ENCODE measurements at regions not wholly inside any gene's neighbourhood (a gene's known extent, or its start where the extent isn't known, plus 50 kb on each side); places are given as distances from the start of the nearest gene placed in this dataset.

GRCh38 chr1:195608883-195609282 is 999.4 kb downstream of the KCNT2 start:
- TF ChIP-seq POLR2A (IDR thresholded peaks at IDR 0.05) (no peak), CTCF (IDR thresholded peaks at IDR 0.05) (no peak), EP300 (IDR thresholded peaks at IDR 0.05) (no peak)
- no peak overlapping the region for H3K27ac ChIP-seq
- H3K4me3 ChIP-seq: no peak overlapping the region
- no peaks in the 10 kb centered on the region for H3K36me3 ChIP-seq
- peaks cover 0 to 2% (median 0%) of the 10 kb centered on the region in 4 donors for H3K9me3 ChIP-seq
- WGBS, 2 donors: 77 to 84% methylated on average over 1 of the region's 1 CpG
- DNase-seq (ENCODE audit: low spot score in 2 of 2): no peak
- no peaks in the 10 kb centered on the region for H3K27me3 ChIP-seq
- no peaks in the 10 kb centered on the region for H3K4me1 ChIP-seq

- no peak overlapping the region for H3K4me3 ChIP-seq
- TF ChIP-seq POLR2A (IDR thresholded peaks at IDR 0.05): no peak
- H3K4me1 ChIP-seq: no peaks in the 10 kb centered on the region
- no peak for DNase-seq (ENCODE audit: low spot score in 2 of 2)
- no peak overlapping the region for H3K27ac ChIP-seq
- H3K9me3 ChIP-seq: no peaks in the 10 kb centered on the region
- WGBS, 2 donors: 82 to 84% methylated on average over 1 of the region's 1 CpG
- no peaks in the 10 kb centered on the region for H3K36me3 ChIP-seq
- no peaks in the 10 kb centered on the region for H3K27me3 ChIP-seq
Measured at GRCh38 chr1:195606483-195606882, 1001.8 kb downstream of the KCNT2 start.

- TF ChIP-seq POLR2A (IDR thresholded peaks at IDR 0.05) (no peak), CTCF (IDR thresholded peaks at IDR 0.05) (no peak), EP300 (IDR thresholded peaks at IDR 0.05) (no peak)
Measured at GRCh38 chr1:195604287-195604686, 1004.0 kb downstream of the KCNT2 start.

GRCh38 chr1:195597891-195598290 is 1010.3 kb downstream of the KCNT2 start:
- Histone ChIP-seq H3K36me3 (no peaks in the 10 kb centered on the region), H3K27ac (no peak overlapping the region), H3K4me3 (no peak overlapping the region), H3K27me3 (no peaks in the 10 kb centered on the region), H3K4me1 (no peaks in the 10 kb centered on the region), H3K9me3 (no peaks in the 10 kb centered on the region)
- no peak for TF ChIP-seq POLR2A (IDR thresholded peaks at IDR 0.05)
- no peak for TF ChIP-seq EP300 (IDR thresholded peaks at IDR 0.05)
- no peak for TF ChIP-seq CTCF (IDR thresholded peaks at IDR 0.05)
- DNase-seq (ENCODE audit: low spot score in 2 of 2): no peak

More at GRCh38 chr1:195604287-195604686, 1004.0 kb downstream of the KCNT2 start:
- H3K4me1 ChIP-seq: no peaks in the 10 kb centered on the region
- no peak overlapping the region for H3K27ac ChIP-seq
- H3K27me3 ChIP-seq: no peaks in the 10 kb centered on the region
- no peaks in the 10 kb centered on the region for H3K9me3 ChIP-seq
- H3K4me3 ChIP-seq: no peak overlapping the region
- 77 to 89% methylated on average over 1 of the region's 1 CpG for WGBS, 2 donors
- no peaks in the 10 kb centered on the region for H3K36me3 ChIP-seq
- DNase-seq (ENCODE audit: low spot score in 2 of 2): no peak

- no peak overlapping the region for H3K27ac ChIP-seq
- no peak for DNase-seq (ENCODE audit: low spot score in 2 of 2)
- TF ChIP-seq POLR2A (IDR thresholded peaks at IDR 0.05) (no peak), EP300 (IDR thresholded peaks at IDR 0.05) (no peak), CTCF (IDR thresholded peaks at IDR 0.05) (no peak)
- no peak overlapping the region for H3K4me3 ChIP-seq
- H3K4me1 ChIP-seq: no peaks in the 10 kb centered on the region
- WGBS, 2 donors: 58 to 68% methylated on average over 3 of the region's 3 CpGs
- no peaks in the 10 kb centered on the region for H3K36me3 ChIP-seq
- H3K9me3 ChIP-seq: no peaks in the 10 kb centered on the region
- H3K27me3 ChIP-seq: no peaks in the 10 kb centered on the region
Measured at GRCh38 chr1:195594773-195595172, 1013.5 kb downstream of the KCNT2 start.

GRCh38 chr1:195594322-195594721 is 1013.9 kb downstream of the KCNT2 start:
- TF ChIP-seq CTCF (IDR thresholded peaks at IDR 0.05) (no peak), POLR2A (IDR thresholded peaks at IDR 0.05) (no peak), EP300 (IDR thresholded peaks at IDR 0.05) (no peak)
- DNase-seq (ENCODE audit: low spot score in 2 of 2): no peak
- no peak overlapping the region for H3K4me3 ChIP-seq
- H3K4me1 ChIP-seq: no peaks in the 10 kb centered on the region
- H3K27ac ChIP-seq: no peak overlapping the region
- no peaks in the 10 kb centered on the region for H3K27me3 ChIP-seq
- no peaks in the 10 kb centered on the region for H3K36me3 ChIP-seq
- WGBS, 2 donors: 90 to 96% methylated on average over 2 of the region's 2 CpGs
- H3K9me3 ChIP-seq: no peaks in the 10 kb centered on the region
